NCI-H1436 (cell line): ENCODE measurements at regions not wholly inside any gene's neighbourhood (a gene's known extent, or its start where the extent isn't known, plus 50 kb on each side); places are given as distances from the start of the nearest gene placed in this dataset.

ENCODE experiments used
- DNase-seq: peaks from one replicate; lab custom pipeline; 2025; lab: John Stamatoyannopoulos, UW

DNA sequence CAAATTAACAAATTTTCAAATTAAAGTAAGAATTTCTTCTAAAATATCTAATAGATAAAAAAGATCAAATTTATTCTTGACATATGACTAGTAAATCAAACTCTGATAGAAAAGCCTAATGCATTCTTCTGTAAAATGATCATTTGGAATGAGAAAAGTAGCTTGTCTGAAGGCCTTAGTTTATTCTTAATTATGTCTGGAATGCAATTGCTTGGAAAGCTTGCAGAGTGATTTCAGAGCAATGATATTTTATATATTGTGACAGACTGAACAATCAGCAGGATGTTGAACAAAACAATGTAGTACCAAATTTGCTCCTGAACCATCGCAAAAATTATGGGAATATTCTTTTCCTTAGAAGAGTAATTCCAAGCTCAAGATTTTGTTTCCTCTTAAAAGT lies 789.6 kb upstream of the NOVA1 start:
- DNase-seq: no peak

DNA sequence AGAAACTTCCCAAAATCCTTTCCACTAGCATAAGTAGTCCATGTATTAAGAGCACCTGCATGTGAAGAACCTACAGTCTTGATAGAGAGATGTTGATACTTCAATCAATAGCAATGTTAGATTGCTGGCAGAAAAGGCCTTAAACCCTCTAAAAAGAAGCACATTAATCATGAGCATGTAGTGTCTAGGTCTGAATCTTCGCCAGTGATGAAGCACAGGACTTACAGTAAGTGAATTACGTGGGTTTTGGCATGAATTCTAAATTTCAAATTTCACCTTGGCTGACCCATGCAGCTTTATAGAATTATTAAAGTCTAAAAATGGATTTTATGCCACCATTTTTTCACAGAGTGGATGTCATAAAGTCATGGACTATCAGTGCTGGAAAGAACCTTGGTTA lies 791.6 kb upstream of the NOVA1 start:
- no peak for DNase-seq

DNA sequence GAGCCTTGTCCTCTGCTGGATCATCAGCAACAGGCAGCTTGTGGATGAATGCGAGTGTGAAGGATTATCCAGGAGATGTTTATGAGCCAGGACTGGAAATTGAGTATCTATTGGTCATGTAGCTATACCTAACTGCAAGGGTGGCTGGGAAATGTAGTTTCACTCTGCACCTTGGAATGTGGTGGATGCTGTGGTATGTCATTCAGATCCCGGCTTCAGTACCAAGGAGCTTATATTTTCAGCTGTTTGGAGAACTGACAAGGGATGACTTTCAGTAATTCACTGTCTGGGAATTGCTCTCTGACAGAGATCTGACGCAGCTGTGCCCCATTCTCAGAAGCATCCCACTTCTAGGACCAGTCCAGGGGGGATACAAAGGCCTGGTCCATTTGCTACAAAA lies 792.3 kb upstream of the NOVA1 start:
- DNase-seq: no peak

DNA sequence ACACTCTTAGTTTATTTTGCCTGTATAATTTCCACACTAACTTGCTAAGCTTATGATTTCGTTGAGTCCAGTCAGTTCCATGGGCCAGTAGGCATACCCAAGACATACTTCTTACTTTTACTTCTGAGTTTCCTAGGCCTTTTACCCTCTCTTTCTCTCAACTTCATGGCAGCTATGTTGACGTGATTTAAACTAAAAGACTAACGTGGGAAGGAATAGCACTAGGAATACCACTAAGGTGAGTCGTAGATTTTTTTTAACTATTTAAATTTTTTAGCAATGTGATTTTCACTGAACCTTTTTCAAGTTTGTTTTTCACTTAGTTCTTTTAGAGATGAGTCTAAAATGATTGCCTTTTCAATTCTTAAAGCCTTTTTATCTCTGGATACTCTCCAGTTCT lies 793.5 kb upstream of the NOVA1 start:
- DNase-seq: no peak

DNA sequence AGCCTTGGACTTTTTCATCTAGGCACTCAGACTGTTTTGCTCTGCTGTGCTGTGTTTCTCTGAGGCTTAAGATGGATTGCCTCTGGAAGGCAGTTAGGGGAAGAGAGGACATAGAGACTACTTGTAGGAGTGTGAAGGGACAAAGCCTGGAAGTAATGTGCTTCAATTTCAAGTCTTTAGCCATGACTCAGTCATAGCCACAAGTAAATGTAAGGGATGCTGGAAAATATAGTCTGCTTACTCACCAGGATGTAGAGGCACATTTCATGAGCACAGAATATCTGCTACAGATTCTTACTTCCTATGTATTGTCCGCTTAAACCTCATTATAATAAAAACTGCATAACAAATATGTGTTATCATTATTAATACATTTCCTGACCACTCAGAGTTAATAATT lies 794.3 kb upstream of the NOVA1 start:
- no peak for DNase-seq

DNA sequence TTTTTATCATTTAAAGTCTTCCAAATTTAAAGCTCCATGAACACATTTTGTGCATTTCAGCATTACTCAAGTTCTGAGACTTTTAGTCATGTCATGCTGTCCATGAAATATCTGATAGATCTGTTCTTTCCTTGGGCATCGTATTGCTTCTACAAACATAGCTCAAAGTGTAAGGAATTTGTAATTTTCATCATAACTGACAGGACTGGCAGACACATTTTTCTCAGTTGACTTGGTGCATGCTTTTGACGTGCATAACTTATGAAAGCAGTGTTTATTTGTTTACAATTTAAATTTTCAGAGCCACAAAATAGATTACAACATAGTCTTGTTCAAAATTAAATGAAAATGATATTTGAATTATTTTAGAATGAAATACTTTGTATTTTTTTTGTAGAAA lies 812.1 kb upstream of the NOVA1 start:
- DNase-seq: no peak

DNA sequence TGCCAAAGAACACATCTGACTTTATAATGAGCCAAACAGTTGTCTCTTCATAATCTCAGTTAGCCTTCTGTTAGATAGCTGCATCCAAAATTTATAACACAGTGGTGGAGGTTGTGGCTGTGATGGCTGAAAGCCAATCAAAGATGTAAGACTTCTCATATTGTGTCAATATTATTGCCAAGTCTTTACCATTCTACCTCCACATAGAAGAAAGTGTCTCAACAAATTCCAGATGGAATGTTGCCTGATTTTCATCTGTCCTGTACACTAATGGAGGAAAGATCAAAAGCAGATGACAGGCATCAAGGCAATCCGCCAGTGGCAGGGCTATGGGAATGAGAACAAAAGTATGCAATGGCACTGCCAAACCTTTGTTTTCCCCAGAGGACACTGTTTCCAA lies 813.1 kb upstream of the NOVA1 start:
- DNase-seq: no peak

DNA sequence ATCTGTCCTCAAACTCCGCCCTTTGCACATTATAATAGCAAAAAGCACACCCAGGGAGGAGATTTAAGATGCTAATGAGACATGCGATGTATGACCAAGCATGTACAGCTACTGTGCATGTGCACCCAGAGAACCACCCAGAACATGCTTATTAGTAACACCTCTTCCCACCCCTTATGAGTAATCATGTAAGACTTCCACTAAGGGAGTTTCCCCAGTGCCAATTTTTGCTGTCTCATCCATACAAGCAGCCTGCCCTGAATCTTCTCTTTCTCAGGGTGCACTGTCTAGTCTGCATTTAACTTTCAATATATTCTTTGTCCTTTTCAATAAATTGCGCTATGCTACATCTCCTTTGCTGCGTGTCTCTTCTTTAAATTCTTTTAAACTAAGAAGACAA lies 830.0 kb upstream of the NOVA1 start:
- DNase-seq: no peak

DNA sequence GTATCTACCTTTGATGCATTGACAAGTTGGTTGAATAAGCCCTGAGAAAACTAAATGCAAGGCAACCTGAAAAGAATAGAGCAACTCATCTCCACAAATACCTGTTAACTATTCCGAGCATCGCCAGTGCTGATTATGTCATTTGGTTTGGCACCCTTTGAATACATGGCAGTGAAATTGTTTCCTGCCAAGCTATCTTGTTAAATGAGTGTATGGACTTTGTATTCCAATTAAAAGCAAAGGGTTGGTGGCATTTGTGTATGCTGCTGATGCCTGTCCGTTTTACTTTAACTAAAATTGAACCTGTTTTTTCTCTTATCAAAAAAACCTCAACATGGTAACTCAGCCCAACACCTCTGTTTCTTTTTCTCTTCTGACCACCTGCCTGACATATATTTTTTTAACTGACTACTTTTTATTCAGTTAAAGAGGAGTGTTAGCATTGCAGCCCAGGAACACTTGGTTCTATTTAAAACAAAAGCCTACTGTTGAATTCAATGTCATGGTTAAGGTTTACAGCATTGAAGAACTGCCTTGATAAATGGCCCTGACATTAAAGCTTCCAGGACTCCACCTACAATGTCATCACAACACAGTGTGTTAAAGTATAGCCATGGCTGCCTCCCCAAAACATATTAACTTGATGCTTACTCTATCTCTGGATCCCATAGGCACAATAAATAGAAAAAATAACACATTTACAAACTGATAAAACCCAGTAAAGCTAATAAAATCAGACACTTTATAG lies 838.3 kb upstream of the NOVA1 start:
- no peak for DNase-seq

DNA sequence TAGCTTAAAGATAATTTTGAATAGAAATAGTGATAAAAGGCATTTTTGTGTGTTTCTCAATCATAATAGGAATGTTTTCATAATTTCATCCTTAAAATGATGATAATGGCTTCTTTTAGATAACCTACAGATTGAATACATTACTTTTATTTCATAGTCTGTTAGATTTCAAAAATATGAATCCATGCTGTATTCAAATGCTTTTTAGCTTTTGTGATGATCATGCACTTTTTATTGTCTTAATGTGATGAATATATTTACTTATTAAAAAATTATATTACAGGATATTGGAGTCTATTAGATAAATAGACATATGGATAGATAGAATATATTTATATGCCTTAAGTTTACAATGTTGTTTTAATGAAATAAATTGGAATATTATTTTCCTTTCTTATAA lies 886.8 kb upstream of the NOVA1 start:
- DNase-seq: no peak

DNA sequence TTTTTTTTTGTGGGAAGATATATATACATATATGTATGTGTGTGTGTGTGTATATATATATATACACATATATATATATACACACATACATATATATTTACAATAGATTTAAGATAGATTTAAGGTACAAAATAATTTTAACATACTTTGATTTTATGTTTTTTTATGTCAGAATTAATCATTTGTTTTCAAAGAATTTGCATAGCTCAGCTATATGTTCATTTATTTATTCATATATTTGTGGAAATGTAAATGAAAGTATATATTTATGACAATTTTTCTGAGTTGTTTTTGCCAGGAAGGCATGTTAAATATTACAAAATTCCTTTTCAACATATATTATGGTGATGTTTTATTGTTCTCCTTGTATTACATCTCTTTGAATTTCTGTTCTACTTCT lies 887.4 kb upstream of the NOVA1 start:
- DNase-seq: no peak

DNA sequence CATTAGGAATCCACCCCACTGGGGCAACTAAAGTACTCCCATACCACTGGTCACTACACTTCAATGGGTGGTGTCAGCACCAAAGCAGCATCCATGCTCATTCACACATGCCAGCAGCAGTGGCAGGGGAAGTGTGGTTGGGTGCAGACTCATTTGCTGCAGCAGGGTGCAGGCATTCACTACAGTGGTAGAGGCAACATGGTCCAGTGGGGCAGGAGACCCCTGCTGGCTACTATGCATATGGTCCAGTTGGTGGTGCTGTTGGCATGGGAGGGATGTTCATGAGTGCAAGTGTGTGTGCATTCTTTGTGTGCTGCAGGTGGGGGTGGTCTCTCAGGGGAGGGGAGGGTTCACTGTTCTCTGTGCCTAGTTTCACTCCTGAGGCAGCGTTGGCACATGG lies 908.4 kb upstream of the NOVA1 start:
- DNase-seq: no peak

DNA sequence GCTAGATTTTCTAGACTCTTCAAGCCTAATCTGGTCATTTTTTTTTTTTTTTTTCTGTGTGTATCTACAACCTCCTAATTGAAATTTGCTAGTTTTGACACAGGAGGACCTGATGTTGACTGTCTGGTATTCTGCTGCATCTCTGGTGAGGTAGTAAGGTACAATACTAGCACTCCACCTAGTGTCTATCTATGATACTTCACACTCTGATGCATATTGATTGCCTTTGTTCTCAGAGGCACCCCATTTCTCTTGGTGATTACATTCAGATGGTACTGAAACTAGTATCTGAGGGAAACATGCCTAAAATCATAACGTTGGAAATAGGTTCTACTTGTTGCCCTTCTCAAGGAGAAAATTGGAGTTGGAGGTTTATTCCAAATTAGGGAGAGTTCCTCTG lies 930.5 kb upstream of the NOVA1 start:
- DNase-seq: peak; percentile 37

DNA sequence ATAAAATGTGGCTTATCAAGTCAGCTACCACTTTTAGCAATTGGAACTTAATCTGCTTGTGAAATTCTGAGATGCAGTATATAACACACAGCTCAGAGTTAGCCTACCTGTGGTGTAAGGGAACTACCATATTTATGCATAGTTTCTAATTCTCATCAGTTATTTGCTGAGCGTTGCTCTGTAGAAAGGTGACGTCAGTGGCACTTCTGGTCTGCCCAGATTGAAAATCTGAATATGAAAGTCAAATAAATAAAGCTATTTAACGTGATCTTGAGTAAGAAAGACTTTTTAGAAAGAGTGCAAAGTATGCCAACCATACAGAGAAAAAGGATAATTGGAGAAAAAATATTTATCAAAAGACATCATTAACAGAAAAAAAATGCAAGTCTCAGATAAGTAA lies 938.9 kb upstream of the NOVA1 start:
- DNase-seq: no peak

DNA sequence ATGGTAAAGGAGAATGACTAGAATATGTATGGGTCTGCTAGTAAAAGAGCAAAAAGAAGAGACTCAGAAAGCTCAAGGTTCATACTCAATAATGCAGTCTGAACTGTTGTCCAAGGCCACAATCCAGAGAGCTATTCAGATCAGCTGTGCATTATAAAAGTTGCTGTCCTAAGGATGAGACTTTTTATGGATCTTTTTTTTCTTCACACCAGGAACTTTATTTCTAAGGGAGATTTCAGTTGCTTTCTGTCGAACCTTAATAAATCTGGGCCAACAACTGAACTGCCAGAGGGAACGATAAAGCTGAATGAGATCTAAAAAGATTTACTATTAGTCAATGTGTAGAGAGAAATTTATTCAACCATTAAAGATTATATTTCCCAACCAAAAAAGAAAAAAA lies 948.3 kb upstream of the NOVA1 start:
- no peak for DNase-seq

DNA sequence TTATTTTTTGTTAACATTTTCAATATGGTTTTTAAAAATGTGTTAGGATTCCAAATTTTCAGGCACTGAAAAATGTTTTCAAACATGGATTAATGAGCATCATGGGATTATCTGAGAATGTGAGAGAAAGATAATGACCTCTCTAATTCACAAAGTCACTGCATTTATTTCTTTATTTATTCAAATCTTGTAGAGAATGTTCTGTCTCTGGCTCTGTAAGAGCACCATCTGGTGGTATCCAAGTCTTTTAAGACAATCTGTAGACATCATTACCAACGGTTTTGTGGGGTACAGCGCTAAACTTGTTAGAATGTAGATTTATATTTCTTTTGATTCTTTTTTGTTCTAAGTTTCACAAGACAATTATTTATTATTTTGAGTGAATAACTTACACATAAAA lies 956.0 kb upstream of the NOVA1 start:
- DNase-seq: no peak

DNA sequence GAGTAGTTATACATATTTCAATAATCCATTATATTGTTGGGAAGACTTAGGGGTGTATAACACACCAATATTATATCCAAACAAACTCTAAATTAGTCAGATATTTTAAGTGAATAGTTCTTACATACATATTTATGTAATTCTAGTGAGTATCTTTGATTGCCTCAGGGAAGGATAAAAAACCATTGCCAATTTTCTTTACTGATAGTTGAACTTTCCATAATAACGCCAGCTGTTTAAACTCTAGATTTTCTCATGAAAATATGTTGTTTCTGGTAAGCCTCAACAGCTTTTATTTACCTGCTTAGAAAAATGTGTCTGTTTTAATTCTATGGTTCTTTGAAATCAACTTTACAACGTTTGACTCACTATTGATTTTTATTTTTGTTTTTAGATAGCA lies 959.6 kb upstream of the NOVA1 start:
- DNase-seq: no peak

DNA sequence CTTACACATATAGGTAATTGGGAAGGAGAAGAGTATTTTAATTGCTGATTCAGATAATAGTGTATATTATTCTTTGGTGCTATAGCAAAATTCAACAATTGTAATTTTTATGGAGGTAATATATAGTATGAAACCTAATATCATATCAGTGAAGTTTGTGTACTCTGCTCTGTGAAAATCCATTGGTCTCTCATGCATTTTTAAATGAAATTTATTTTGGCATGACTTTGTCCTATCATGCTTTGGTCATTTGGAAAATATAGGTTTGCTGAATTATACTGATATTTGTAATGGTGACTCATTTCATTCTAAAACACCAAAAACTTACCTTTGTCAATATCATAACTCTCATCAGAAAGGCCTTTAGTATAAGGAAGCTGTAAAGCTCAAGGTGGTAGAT lies 962.0 kb upstream of the NOVA1 start:
- DNase-seq: no peak

DNA sequence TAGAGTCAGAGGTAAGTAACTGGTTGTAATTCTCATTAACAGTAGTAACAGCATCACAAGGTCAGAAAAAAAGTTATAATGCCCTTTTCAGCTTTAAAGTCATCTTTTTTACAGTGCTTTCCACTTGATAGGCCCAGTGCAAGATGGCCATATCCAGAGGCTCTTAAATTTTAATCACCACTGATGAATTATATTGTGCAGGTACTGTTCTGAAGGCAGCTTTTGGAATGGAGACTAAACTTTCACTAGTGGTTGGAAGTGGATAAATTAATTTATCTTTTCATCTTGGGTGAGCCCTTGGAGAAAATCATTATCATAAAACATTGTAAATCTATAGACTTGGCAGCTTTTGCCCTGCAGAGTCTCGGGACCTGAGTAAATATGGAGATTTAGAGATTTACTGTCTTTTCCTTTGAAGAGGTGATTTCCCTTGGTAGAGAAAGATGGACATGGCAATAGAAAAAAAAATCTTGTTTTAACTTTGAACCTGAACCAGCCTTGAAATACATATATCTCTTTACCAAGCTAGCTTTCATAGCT lies 969.1 kb upstream of the NOVA1 start:
- no peak for DNase-seq

DNA sequence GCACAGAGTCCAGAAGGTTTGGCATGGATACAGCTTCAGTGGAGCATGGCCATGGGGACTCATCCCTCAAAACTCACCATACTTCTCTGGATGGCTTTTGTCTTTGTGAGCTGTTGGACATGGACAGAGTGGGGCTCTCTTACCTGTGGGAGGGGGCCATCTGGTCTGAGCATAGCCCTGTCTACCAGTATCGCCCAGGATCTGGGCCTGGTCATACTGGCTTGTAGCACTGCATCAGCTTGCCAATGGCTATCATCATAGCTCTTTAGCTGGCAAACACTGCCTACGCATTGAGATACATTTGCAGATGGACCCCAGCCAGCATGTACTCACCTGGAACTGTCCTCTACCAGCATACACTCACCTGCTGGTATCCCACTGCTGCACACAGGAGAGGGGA lies 975.2 kb upstream of the NOVA1 start:
- no peak for DNase-seq

DNA sequence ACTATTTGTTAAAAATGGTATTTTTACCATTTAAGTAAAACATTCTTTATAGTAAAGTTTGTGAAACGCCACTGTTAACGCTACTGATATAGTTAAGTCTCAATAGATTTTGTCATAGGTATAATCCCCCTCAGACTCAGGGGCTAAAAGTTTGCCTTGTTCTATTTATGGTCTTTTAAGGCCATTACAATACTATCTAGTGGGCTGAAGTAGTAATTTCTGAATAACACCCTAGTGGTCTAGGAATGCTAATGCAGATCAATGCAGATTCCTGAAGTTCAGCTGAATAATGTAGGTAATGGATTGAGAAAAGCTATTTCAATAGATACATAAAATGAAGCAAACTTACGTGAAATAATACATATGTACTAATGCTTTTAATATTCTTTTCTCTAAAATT lies 989.3 kb upstream of the NOVA1 start:
- no peak for DNase-seq

DNA sequence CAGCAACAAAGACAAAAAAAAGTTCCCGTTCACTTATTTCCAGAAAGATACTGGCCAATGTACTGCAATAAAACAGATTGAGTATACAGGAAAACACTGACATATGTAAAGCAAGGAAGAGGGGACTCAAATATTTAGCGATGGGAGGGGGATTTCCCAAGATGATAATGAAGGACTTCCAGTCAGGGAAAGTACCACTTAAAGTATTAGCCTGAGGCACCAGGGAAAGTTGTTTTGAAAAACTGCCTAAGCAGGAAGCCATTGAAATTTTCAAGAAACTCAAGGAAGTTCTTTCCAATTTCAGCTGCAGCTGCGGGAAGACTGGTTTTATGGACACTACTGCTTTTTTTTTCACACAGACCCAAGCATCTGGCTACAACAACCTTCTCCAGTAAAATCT lies 1007.4 kb upstream of the NOVA1 start:
- DNase-seq: no peak

DNA sequence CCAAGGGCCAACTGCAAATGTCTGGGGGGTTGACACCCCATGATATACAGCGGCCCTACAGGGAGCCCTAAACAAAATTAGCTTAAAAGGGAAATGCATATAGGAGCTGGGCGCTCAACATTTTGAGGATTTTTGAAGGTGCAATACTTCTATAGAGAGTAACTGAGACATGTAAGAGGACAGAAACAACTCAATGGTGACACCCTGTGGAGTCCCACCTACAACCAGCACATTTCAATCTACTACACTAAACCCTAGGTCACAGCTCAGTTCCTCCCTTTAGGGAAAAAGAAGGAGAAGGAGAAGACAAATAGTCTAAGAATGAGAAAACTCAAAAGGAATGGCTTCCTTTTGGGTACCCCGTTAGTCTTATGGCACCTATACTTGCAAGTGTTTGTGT lies 1010.5 kb upstream of the NOVA1 start:
- DNase-seq: no peak

DNA sequence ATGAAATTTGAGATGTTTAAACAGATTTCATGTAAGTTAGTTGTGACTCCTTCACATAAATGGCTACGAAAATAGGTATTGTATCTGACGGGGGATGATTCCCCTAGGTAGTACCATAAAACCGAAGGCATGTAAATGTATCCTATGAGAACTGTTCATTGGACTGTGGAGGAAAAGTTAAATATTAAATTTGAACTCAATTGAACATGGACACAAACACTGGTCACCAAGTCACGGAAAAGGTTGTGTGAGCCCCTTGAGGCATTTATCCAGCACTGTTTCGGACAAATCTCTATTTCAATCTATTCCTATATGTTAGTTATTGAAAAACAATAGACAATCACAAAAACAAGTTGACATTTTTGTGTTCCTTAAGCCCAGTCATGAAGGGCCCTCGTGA lies 1014.3 kb upstream of the NOVA1 start:
- no peak for DNase-seq

DNA sequence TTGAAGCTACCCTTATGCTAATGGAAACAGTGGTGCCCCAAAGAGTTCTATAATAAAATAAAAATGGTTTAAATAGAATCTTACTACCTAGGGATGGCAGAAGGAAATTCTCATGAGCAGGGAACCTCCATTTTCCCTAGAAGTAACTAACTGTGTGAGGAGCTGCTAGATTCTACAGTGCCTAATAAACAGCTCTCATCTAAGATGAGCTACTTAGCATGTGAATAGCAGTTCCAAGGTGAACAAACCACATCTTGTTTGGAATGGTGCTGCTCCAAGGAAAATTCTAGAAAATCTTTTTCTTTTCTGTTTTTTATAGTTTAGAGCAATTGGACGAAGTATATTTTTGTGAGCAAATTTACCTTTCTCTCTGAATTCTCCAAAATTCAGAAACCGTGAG lies 1015.3 kb upstream of the NOVA1 start:
- DNase-seq: no peak
